Glutamatergic neuron (in vitro differentiated cells): ENCODE measurements at regions not wholly inside any gene's neighbourhood (a gene's known extent, or its start where the extent isn't known, plus 50 kb on each side); places are given as distances from the start of the nearest gene placed in this dataset.

Experiments used
- DNase-seq: peaks from one replicate; pipeline ENCODE4 v3.0.0; 2022
- H3K27ac Mint-ChIP-seq: one replicate; pipeline ENCODE4 v1.8.0; 2020; ENCODE audit warnings: mild to moderate bottlenecking, mixed read lengths, inconsistent platforms; ENCODE audit not compliant: unreplicated experiment
- H3K27me3 Mint-ChIP-seq: one replicate; pipeline ENCODE4 v1.8.0; 2020; ENCODE audit warnings: mild to moderate bottlenecking, moderate library complexity, mixed read lengths, inconsistent platforms; ENCODE audit not compliant: unreplicated experiment
- H3K36me3 Mint-ChIP-seq: one replicate; pipeline ENCODE4 v1.8.0; 2020; ENCODE audit warnings: mild to moderate bottlenecking, mixed read lengths, inconsistent platforms; ENCODE audit not compliant: unreplicated experiment
- H3K4me1 Mint-ChIP-seq: one replicate; pipeline ENCODE4 v1.8.0; 2020; ENCODE audit warnings: mild to moderate bottlenecking, low read depth, mixed read lengths, inconsistent platforms; ENCODE audit not compliant: unreplicated experiment
- H3K4me3 Mint-ChIP-seq: one replicate; pipeline ENCODE4 v1.8.0; 2020; ENCODE audit warnings: mild to moderate bottlenecking, mixed read lengths, inconsistent platforms; ENCODE audit not compliant: unreplicated experiment
- H3K9me3 Mint-ChIP-seq: one replicate; pipeline ENCODE4 v1.8.0; 2020; ENCODE audit warnings: mild to moderate bottlenecking, moderate library complexity, mixed read lengths, inconsistent platforms; ENCODE audit not compliant: unreplicated experiment
- TF ChIP-seq, protein P1 (sequence below): fragments of 200-600 bp; sonication (generic); IDR thresholded peaks from one replicate; pipeline ENCODE4 v1.5.0; 2021; ENCODE audit not compliant: partially characterized antibody, unreplicated experiment

DNA sequence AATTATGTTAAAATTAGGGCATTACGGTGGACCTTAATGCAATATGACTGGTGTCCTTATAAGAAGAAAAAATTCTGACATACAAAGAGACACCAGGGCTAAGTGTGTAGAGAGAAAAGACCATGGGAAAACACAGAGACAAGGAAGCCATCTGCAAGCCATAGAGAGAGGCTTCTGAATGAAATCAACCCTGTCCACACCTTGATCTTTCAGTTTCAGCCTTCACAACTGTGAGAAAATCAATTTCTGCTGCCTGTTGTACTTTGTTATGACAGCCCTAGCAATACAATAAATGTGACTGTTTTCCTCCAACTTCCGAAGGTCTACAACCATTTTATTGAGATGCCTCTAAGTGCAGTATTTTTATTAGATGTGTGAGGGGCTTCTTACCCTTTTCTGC, 1407.2 kb downstream of the MRPL39 start:
- H3K36me3 Mint-ChIP-seq = no peaks in the 10 kb centered on the region
- no peaks in the 10 kb centered on the region for H3K9me3 Mint-ChIP-seq
- no peaks in the 10 kb centered on the region for H3K4me1 Mint-ChIP-seq
- no peak overlapping the region for H3K4me3 Mint-ChIP-seq
- TF ChIP-seq, protein P1, sequence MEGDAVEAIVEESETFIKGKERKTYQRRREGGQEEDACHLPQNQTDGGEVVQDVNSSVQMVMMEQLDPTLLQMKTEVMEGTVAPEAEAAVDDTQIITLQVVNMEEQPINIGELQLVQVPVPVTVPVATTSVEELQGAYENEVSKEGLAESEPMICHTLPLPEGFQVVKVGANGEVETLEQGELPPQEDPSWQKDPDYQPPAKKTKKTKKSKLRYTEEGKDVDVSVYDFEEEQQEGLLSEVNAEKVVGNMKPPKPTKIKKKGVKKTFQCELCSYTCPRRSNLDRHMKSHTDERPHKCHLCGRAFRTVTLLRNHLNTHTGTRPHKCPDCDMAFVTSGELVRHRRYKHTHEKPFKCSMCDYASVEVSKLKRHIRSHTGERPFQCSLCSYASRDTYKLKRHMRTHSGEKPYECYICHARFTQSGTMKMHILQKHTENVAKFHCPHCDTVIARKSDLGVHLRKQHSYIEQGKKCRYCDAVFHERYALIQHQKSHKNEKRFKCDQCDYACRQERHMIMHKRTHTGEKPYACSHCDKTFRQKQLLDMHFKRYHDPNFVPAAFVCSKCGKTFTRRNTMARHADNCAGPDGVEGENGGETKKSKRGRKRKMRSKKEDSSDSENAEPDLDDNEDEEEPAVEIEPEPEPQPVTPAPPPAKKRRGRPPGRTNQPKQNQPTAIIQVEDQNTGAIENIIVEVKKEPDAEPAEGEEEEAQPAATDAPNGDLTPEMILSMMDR = no peak
- no peak overlapping the region for H3K27ac Mint-ChIP-seq
- H3K27me3 Mint-ChIP-seq = no peaks in the 10 kb centered on the region
- DNase-seq = no peak

DNA sequence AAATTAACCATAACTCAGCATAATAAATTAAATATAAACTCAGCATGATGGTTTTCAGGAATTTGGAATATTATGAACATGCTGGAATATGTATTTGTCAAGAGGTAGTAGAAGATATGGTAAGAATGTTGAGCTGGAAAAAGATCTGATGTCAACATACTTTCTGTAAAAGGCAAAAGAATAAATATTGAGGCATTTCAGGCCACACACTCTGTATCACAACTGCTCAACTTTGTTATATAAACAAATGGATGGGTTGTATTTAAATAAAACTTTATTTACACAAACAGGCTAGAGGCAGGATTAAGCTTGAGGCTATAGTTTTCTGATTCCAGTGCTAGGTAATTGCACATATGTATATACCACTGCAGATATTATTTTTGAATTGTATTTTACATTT, 1409.4 kb downstream of the MRPL39 start:
- H3K36me3 Mint-ChIP-seq = no peaks in the 10 kb centered on the region
- no peak overlapping the region for H3K27ac Mint-ChIP-seq
- no peaks in the 10 kb centered on the region for H3K27me3 Mint-ChIP-seq
- H3K4me3 Mint-ChIP-seq = no peak overlapping the region
- H3K9me3 Mint-ChIP-seq = no peaks in the 10 kb centered on the region
- DNase-seq = no peak
- no peaks in the 10 kb centered on the region for H3K4me1 Mint-ChIP-seq
- TF ChIP-seq, protein P1 = no peak

DNA sequence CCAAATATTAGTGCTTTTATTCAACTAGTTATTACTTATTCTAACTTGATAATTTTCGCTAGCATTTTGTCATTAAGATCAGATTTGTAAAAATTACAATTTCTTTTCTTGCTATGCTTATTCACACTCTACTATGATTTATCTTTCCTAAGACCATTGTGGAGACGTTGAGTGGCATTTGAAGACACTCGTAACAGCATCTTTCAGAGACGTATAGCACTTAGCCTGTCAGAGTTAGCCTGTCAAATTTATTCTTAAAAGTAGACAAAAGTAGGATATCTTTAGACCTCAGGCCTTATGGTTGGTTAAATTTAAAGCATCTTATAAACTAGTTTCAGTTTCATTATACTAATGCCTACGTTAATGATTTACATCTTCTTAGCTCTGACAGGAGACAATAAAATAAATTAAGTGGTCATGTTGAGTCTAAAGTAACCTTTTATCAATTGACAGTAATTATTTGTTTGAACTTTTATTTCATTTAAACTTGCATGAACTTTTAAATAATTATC, 1410.1 kb downstream of the MRPL39 start:
- H3K4me3 Mint-ChIP-seq = no peak overlapping the region
- no peaks in the 10 kb centered on the region for H3K4me1 Mint-ChIP-seq
- H3K27ac Mint-ChIP-seq = no peak overlapping the region
- DNase-seq = no peak
- no peaks in the 10 kb centered on the region for H3K9me3 Mint-ChIP-seq
- no peaks in the 10 kb centered on the region for H3K27me3 Mint-ChIP-seq
- TF ChIP-seq, protein P1 = no peak
- no peaks in the 10 kb centered on the region for H3K36me3 Mint-ChIP-seq

DNA sequence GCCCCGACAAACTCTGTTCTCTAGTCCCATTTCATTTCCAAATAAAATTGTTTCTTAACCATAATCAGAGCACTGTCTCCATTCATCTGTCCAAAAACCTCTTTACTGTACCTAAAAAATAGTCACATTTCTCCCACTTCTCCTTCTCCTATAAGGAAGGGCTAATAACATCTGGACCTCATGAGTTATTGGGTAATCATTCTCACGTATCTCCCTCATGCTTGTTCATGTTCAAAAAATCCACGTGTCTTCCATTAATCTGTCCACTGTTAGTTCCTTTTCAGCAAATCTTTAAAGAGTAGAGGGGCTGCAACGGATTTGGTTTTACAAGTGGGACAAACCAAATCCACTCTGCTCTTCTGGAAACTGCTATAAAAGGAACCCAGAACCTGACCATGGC, 1418.8 kb downstream of the MRPL39 start:
- no peak overlapping the region for H3K27ac Mint-ChIP-seq
- no peaks in the 10 kb centered on the region for H3K4me1 Mint-ChIP-seq

DNA sequence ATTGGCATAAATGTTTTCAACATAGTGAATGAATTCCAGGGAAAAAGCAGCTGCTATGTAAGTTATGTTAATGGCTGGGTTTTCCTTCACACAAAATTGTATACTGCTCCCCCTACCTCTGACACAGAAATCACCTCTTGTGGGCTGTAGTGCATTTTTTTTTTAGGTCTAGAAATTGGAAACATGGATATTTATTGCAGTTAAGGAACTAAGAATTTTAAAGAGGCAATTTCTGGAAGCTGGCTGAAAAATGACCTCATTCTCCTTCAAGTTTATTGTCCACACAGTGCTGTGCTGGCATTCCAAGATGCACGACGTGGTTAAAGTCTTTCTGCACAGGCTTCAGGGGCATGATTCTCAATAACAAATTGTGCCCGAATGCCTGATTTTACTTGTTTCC, 1424.2 kb downstream of the MRPL39 start:
- H3K27ac Mint-ChIP-seq = no peak overlapping the region
- H3K27me3 Mint-ChIP-seq = no peaks in the 10 kb centered on the region
- H3K4me1 Mint-ChIP-seq = no peaks in the 10 kb centered on the region
- peaks cover 8% of the 10 kb centered on the region for H3K36me3 Mint-ChIP-seq
- H3K9me3 Mint-ChIP-seq = peaks cover 2% of the 10 kb centered on the region
- no peak for DNase-seq
- TF ChIP-seq, protein P1 = no peak
- H3K4me3 Mint-ChIP-seq = no peak overlapping the region

More for the DNA sequence above, 1418.8 kb downstream of the MRPL39 start:
- TF ChIP-seq, protein P1 = no peak
- DNase-seq = no peak
- Mint-ChIP-seq H3K4me3 (no peak overlapping the region), H3K27me3 (no peaks in the 10 kb centered on the region), H3K9me3 (no peaks in the 10 kb centered on the region), H3K36me3 (no peaks in the 10 kb centered on the region)
